WTC11 (cell line): ENCODE measurements at regions not wholly inside any gene's neighbourhood (a gene's known extent, or its start where the extent isn't known, plus 50 kb on each side); places are given as distances from the start of the nearest gene placed in this dataset.
A peak's percentile ranks its signal among the peaks of the same experiment; 100 is the strongest.

Experiments used
- ATAC-seq: fragments of 200-7000 bp; cut with Tn5 transposase; 2 replicates; pipeline ENCODE4 v1.10.0; 2021; ENCODE audit warnings: mild to moderate bottlenecking, moderate library complexity
- CTCF ChIA-PET: fragments of 300-600 bp; sonication (Branson Sonifier 250); formaldehyde crosslinking; loops from one replicate; lab custom pipeline; 2021; ENCODE audit warnings: antibody characterized with exemption; lab: Charles Lee
- POLR2A ChIA-PET: fragments of 350-600 bp; sonication (Branson Sonifier 250); formaldehyde crosslinking; loops from one replicate; lab custom pipeline; 2021; ENCODE audit warnings: antibody characterized with exemption; lab: Charles Lee
- DNase-seq: peaks from one replicate; pipeline ENCODE4 v3.0.0; 2021; ENCODE audit warnings: low spot score
- H3K27ac Mint-ChIP-seq: 2 replicates; pipeline ENCODE4 v1.8.0; 2021; ENCODE audit warnings: mixed read lengths
- H3K27me3 Mint-ChIP-seq: 2 replicates; pipeline ENCODE4 v1.8.0; 2021; ENCODE audit warnings: low read depth, mild to moderate bottlenecking, moderate library complexity, mixed read lengths
- H3K36me3 Mint-ChIP-seq: 2 replicates; pipeline ENCODE4 v1.8.0; 2021; ENCODE audit warnings: mixed read lengths
- H3K4me1 Mint-ChIP-seq: 2 replicates; pipeline ENCODE4 v1.8.0; 2022; ENCODE audit warnings: mixed read lengths
- H3K4me3 Mint-ChIP-seq: 2 replicates; pipeline ENCODE4 v1.8.0; 2021; ENCODE audit warnings: mild to moderate bottlenecking, moderate library complexity, mixed read lengths
- H3K9me3 Mint-ChIP-seq: 2 replicates; pipeline ENCODE4 v1.8.0; 2021; ENCODE audit warnings: mixed read lengths
- ATF1 ChIP-seq: sonication (generic); formaldehyde crosslinking; IDR thresholded peaks from 2 replicates; pipeline ENCODE4 v1.8.1; 2023; ENCODE audit warnings: mild to moderate bottlenecking, moderate library complexity, missing genetic modification reagents
- CREB1 ChIP-seq: sonication (generic); formaldehyde crosslinking; IDR thresholded peaks from 2 replicates; pipeline ENCODE4 v1.8.0; 2023; ENCODE audit warnings: mild to moderate bottlenecking, missing genetic modification reagents
- E2F1 ChIP-seq: sonication (generic); formaldehyde crosslinking; IDR thresholded peaks from 2 replicates; pipeline ENCODE4 v1.8.0; 2022; ENCODE audit warnings: mild to moderate bottlenecking, missing genetic modification reagents
- E2F5 ChIP-seq: sonication (generic); formaldehyde crosslinking; IDR thresholded peaks from 2 replicates; pipeline ENCODE4 v1.8.1; 2022; ENCODE audit warnings: mild to moderate bottlenecking, moderate library complexity, missing genetic modification reagents
- GTF2I ChIP-seq: fragments of 250-450 bp; sonication (Bioruptor Pico); conservative IDR thresholded peaks from 2 replicates; pipeline ENCODE4 v1.4.0; 2021; ENCODE audit warnings: mild to moderate bottlenecking
- HMGA2 ChIP-seq: fragments of 250-450 bp; sonication (Bioruptor Pico); IDR thresholded peaks from 2 replicates; pipeline ENCODE4 v1.4.0; 2021; ENCODE audit warnings: mild to moderate bottlenecking, moderate library complexity
- KAT7 ChIP-seq: sonication (generic); formaldehyde crosslinking; IDR thresholded peaks from 2 replicates; pipeline ENCODE4 v1.8.1; 2023; ENCODE audit warnings: missing genetic modification reagents, mild to moderate bottlenecking, borderline replicate concordance
- MYBL2 ChIP-seq: sonication (generic); formaldehyde crosslinking; IDR thresholded peaks from 2 replicates; pipeline ENCODE4 v1.8.1; 2023; ENCODE audit warnings: mild to moderate bottlenecking, moderate library complexity, missing genetic modification reagents
- NFE2L1 ChIP-seq: sonication (generic); formaldehyde crosslinking; IDR thresholded peaks from 2 replicates; pipeline ENCODE4 v1.8.1; 2023; ENCODE audit warnings: missing genetic modification reagents
- NR1H2 ChIP-seq: sonication (generic); formaldehyde crosslinking; IDR thresholded peaks from 2 replicates; pipeline ENCODE4 v1.9.0; 2021; ENCODE audit warnings: mild to moderate bottlenecking, moderate library complexity, missing genetic modification reagents
- NR2C2 ChIP-seq: sonication (generic); formaldehyde crosslinking; IDR thresholded peaks from 2 replicates; pipeline ENCODE4 v1.8.0; 2022; ENCODE audit warnings: mild to moderate bottlenecking, missing genetic modification reagents
- NR3C1 ChIP-seq: sonication (generic); formaldehyde crosslinking; conservative IDR thresholded peaks from 2 replicates; pipeline ENCODE4 v1.8.1; 2023; ENCODE audit warnings: low read depth, mild to moderate bottlenecking, missing genetic modification reagents
- RELA ChIP-seq: sonication (generic); formaldehyde crosslinking; IDR thresholded peaks from 2 replicates; pipeline ENCODE4 v1.8.1; 2022; ENCODE audit warnings: missing genetic modification reagents, mild to moderate bottlenecking, borderline replicate concordance
- SMAD4 ChIP-seq: sonication (generic); formaldehyde crosslinking; IDR thresholded peaks from 2 replicates; pipeline ENCODE4 v1.8.0; 2022; ENCODE audit warnings: mild to moderate bottlenecking, missing genetic modification reagents
- SOX15 ChIP-seq: fragments of 250-450 bp; sonication (Bioruptor Pico); IDR thresholded peaks from 2 replicates; pipeline ENCODE4 v1.9.0; 2021; ENCODE audit warnings: mild to moderate bottlenecking
- TCF7 ChIP-seq: sonication (generic); formaldehyde crosslinking; IDR thresholded peaks from 2 replicates; pipeline ENCODE4 v1.8.0; 2022; ENCODE audit warnings: mild to moderate bottlenecking, low read depth, missing genetic modification reagents, moderate library complexity
- TEAD1 ChIP-seq: sonication (generic); formaldehyde crosslinking; IDR thresholded peaks from 2 replicates; pipeline ENCODE4 v1.8.0; 2022; ENCODE audit warnings: mild to moderate bottlenecking, missing genetic modification reagents
- ZBTB21 ChIP-seq: sonication (generic); formaldehyde crosslinking; IDR thresholded peaks from 2 replicates; pipeline ENCODE4 v1.8.1; 2023; ENCODE audit warnings: mild to moderate bottlenecking, missing genetic modification reagents, borderline replicate concordance
- ZNF219 ChIP-seq: sonication (generic); formaldehyde crosslinking; IDR thresholded peaks from 2 replicates; pipeline ENCODE4 v1.8.0; 2023; ENCODE audit warnings: missing genetic modification reagents, mild to moderate bottlenecking, borderline replicate concordance
- ZNF317 ChIP-seq: sonication (generic); formaldehyde crosslinking; IDR thresholded peaks from 2 replicates; pipeline ENCODE4 v1.8.1; 2023; ENCODE audit warnings: low read depth, mild to moderate bottlenecking, moderate library complexity, missing genetic modification reagents, borderline replicate concordance
- ZNF423 ChIP-seq: fragments of 250-450 bp; sonication (Bioruptor Pico); IDR thresholded peaks from 2 replicates; pipeline ENCODE4 v2.1.2; 2022; ENCODE audit warnings: mild to moderate bottlenecking, moderate library complexity
- ZNF532 ChIP-seq: fragments of 250-450 bp; sonication (Bioruptor Pico); IDR thresholded peaks from 2 replicates; pipeline ENCODE4 v1.9.0; 2021; ENCODE audit warnings: mild to moderate bottlenecking, borderline replicate concordance
- ZNF671 ChIP-seq: fragments of 250-450 bp; sonication (Bioruptor Pico); IDR thresholded peaks from 2 replicates; pipeline ENCODE4 v1.8.0; 2021; ENCODE audit warnings: mild to moderate bottlenecking
- TF ChIP-seq, protein P1 (sequence below): sonication (generic); formaldehyde crosslinking; IDR thresholded peaks from 2 replicates; pipeline ENCODE4 v1.8.1; 2023; ENCODE audit warnings: mild to moderate bottlenecking, missing genetic modification reagents, moderate library complexity
- TF ChIP-seq, protein P2 (sequence below): fragments of 250-450 bp; sonication (Bioruptor Pico); IDR thresholded peaks from 2 replicates; pipeline ENCODE4 v1.9.0; 2021; ENCODE audit warnings: moderate library complexity, mild to moderate bottlenecking, inconsistent platforms, borderline replicate concordance

GRCh38 chr10:56622335-56622973 is 261.4 kb upstream of the ZWINT start (continued):
- TF ChIP-seq E2F5 (CRISPR knock-in tag) = no peak
- no peak for TF ChIP-seq KAT7 (CRISPR knock-in tag)
- no peak for TF ChIP-seq E2F1 (CRISPR knock-in tag)
- no peak for TF ChIP-seq TEAD1 (CRISPR knock-in tag)
- TF ChIP-seq NR1H2 = no peak

GRCh38 chr10:56606202-56606601 is 245.1 kb upstream of the ZWINT start:
- H3K4me1 Mint-ChIP-seq = peaks cover 9% of the 10 kb centered on the region
- POLR2A ChIA-PET = no interaction called here
- ATAC-seq = no peak
- no peak overlapping the region for H3K27ac Mint-ChIP-seq
- no peak overlapping the region for H3K4me3 Mint-ChIP-seq
- DNase-seq = no peak
- no peak for TF ChIP-seq TCF7 (CRISPR knock-in tag)
- TF ChIP-seq SOX15 (CRISPR knock-in tag) = no peak
- TF ChIP-seq NFE2L1 = no peak
- no peak for TF ChIP-seq CREB1 (CRISPR knock-in tag)
- no peak for TF ChIP-seq HMGA2
- no peak for TF ChIP-seq SMAD4 (CRISPR knock-in tag)
- TF ChIP-seq, all 79 proteins: peak for 0
- H3K27me3 Mint-ChIP-seq = no peaks in the 10 kb centered on the region
- no peaks in the 10 kb centered on the region for H3K36me3 Mint-ChIP-seq
- H3K9me3 Mint-ChIP-seq = no peaks in the 10 kb centered on the region
- CTCF ChIA-PET = no interaction called here

DNA sequence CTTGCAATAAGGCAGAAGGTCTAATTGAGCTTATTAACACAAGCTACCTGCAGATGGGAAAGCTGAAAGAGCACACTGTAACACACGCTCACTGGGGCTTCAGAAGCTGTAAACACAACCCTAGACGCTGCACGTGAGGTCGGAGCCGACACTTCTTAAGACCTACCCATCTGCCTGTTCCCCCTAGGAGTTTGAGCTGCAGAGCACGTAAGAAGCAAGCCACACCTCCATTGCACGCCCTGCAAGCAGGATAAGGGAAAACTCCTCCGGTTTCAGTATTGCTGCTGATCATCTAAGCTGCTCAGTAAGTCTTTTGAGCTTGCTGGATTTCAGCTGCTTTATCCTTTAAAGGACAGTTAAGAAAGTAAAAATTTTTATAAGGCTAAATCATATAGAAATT is 244.0 kb upstream of the ZWINT start:
- Mint-ChIP-seq H3K27me3 (no peaks in the 10 kb centered on the region), H3K9me3 (no peaks in the 10 kb centered on the region), H3K27ac (no peak overlapping the region), H3K4me3 (0 out of 2 replicates have a peak overlapping the region, but pooled peaks have one; percentile 37), H3K36me3 (no peaks in the 10 kb centered on the region), H3K4me1 (peaks cover 9% of the 10 kb centered on the region)
- peak; percentile 33 for DNase-seq
- peak; percentile 99 for ATAC-seq
- CTCF ChIA-PET = no interaction called here
- POLR2A ChIA-PET = interaction anchor here (0.6 kb wide), 1 partner anchor 92 kb away, joined by 5 read pairs; no protein-coding TSS in a partner anchor
- TF ChIP-seq SMAD4 (CRISPR knock-in tag) = no peak
- no peak for TF ChIP-seq SOX15 (CRISPR knock-in tag)
- TF ChIP-seq, protein P1, sequence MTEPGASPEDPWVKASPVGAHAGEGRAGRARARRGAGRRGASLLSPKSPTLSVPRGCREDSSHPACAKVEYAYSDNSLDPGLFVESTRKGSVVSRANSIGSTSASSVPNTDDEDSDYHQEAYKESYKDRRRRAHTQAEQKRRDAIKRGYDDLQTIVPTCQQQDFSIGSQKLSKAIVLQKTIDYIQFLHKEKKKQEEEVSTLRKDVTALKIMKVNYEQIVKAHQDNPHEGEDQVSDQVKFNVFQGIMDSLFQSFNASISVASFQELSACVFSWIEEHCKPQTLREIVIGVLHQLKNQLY (CRISPR knock-in tag) = no peak
- TF ChIP-seq ZNF317 = no peak
- no peak for TF ChIP-seq MYBL2
- TF ChIP-seq, protein P2, sequence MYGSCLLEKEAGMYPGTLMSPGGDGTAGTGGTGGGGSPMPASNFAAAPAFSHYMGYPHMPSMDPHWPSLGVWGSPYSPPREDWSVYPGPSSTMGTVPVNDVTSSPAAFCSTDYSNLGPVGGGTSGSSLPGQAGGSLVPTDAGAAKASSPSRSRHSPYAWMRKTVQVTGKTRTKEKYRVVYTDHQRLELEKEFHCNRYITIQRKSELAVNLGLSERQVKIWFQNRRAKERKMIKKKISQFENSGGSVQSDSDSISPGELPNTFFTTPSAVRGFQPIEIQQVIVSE (CRISPR knock-in tag) = no peak

- ATAC-seq = peak; percentile 14; the same call in 1 of the 2 replicates
- CTCF ChIA-PET = no interaction called here
- Mint-ChIP-seq H3K4me1 (peaks cover 9% of the 10 kb centered on the region), H3K36me3 (no peaks in the 10 kb centered on the region), H3K4me3 (no peak overlapping the region), H3K27ac (no peak overlapping the region), H3K9me3 (no peaks in the 10 kb centered on the region), H3K27me3 (no peaks in the 10 kb centered on the region)
- POLR2A ChIA-PET = interaction anchor here (0.6 kb wide), 1 partner anchor 93 kb away, joined by 5 read pairs; no protein-coding TSS in a partner anchor
- DNase-seq = no peak
- no peak for TF ChIP-seq ZBTB21 (CRISPR knock-in tag)
- TF ChIP-seq ZNF423 (CRISPR knock-in tag) = no peak
- TF ChIP-seq NR2C2 (CRISPR knock-in tag) = no peak
- TF ChIP-seq ZNF671 = no peak
- no peak for TF ChIP-seq ZNF532 (CRISPR knock-in tag)
- no peak for TF ChIP-seq RELA (CRISPR knock-in tag)
- TF ChIP-seq ZNF219 (CRISPR knock-in tag) = no peak
- no peak for TF ChIP-seq NR3C1
- no peak for TF ChIP-seq GTF2I (CRISPR knock-in tag)
- no peak for TF ChIP-seq ATF1 (CRISPR knock-in tag)
Observed at GRCh38 chr10:56604624-56605023, 243.6 kb upstream of the ZWINT start.
